CD14-positive monocyte (primary cell): ENCODE measurements at regions not wholly inside any gene's neighbourhood (a gene's known extent, or its start where the extent isn't known, plus 50 kb on each side); places are given as distances from the start of the nearest gene placed in this dataset.
"Not testable (repeated sequence)": the region's sequence is repeated elsewhere in the genome, so short reads cannot be mapped to it uniquely, and the experiment has no call there.

Experiments used
- DNase-seq, 3 donors: peaks; one replicate each; pipeline ENCODE4 v3.0.0-alpha.2; 2011 to 2022
- H2AFZ ChIP-seq: 2 replicates; pipeline ENCODE4 v1.6.0; 2012; ENCODE audit warnings: mild to moderate bottlenecking, low read depth, low read length, inconsistent platforms; ENCODE audit not compliant: insufficient read depth, poor library complexity, severe bottlenecking
- H3K27ac ChIP-seq, 2 donors: 1 replicate in 1 of 2; 2 replicates in 1 of 2; pipeline ENCODE4 v1.5.1; 2012 to 2013; ENCODE audit warnings: low read length in 2 of 2, control low read depth in 1 of 2, inconsistent platforms in 1 of 2, low read depth in 1 of 2, mild to moderate bottlenecking in 1 of 2
- H3K27me3 ChIP-seq, 2 donors: one replicate each; pipeline versions ENCODE4 v1.6.0 to v1.6.1; 2011 to 2013; ENCODE audit warnings: low read length in 2 of 2; ENCODE audit not compliant: control insufficient read depth in 2 of 2, insufficient read depth in 2 of 2
- H3K36me3 ChIP-seq, 2 donors: replicated peaks in 1 of 2; 1 replicate in 1 of 2; 2 replicates in 1 of 2; pipeline versions ENCODE4 v1.5.1 to v1.6.1; 2012 to 2013; ENCODE audit warnings: low read length in 2 of 2, control low read depth in 1 of 2, inconsistent platforms in 1 of 2, mild to moderate bottlenecking in 1 of 2; ENCODE audit not compliant: insufficient read depth in 2 of 2, control insufficient read depth in 1 of 2
- H3K4me1 ChIP-seq, 2 donors: 1 replicate in 1 of 2; 2 replicates in 1 of 2; pipeline versions ENCODE4 v1.5.1 to v1.6.1; 2012 to 2013; ENCODE audit warnings: low read length in 2 of 2, control low read depth in 1 of 2, inconsistent platforms in 1 of 2, mild to moderate bottlenecking in 1 of 2, moderate library complexity in 1 of 2; ENCODE audit not compliant: insufficient read depth in 2 of 2, control insufficient read depth in 1 of 2
- H3K4me2 ChIP-seq: replicated peaks from 2 replicates; pipeline ENCODE3; 2012; ENCODE audit warnings: low read length, moderate library complexity, mild to moderate bottlenecking; ENCODE audit not compliant: poor library complexity, severe bottlenecking; ENCODE audit errors: extremely low read depth
- H3K4me3 ChIP-seq, 3 experiments: fragments of 200-600 bp in 1 of 3; sonication (generic) in 1 of 3; replicated peaks in 1 of 3; 1 replicate in 2 of 3; 2 replicates in 1 of 3; pipeline ENCODE4 v1.5.1; 2011 to 2013; ENCODE audit warnings: low read length in 3 of 3, mild to moderate bottlenecking in 3 of 3, control low read depth in 2 of 3, low read depth in 2 of 3, inconsistent platforms in 1 of 3, moderate library complexity in 1 of 3
- H3K79me2 ChIP-seq: 2 replicates; pipeline ENCODE4 v1.6.0; 2012; ENCODE audit warnings: mild to moderate bottlenecking, control low read depth, inconsistent platforms, low read length, moderate library complexity; ENCODE audit not compliant: insufficient read depth
- H3K9ac ChIP-seq: 2 replicates; pipeline ENCODE4 v1.6.0; 2017; ENCODE audit warnings: low read length, mild to moderate bottlenecking; ENCODE audit not compliant: insufficient read depth, poor library complexity, severe bottlenecking
- H3K9me3 ChIP-seq, 2 donors: replicated peaks in 1 of 2; 1 replicate in 1 of 2; 2 replicates in 1 of 2; pipeline versions ENCODE4 v1.5.1 to v1.6.1; 2012 to 2013; ENCODE audit warnings: low read length in 2 of 2, control low read depth in 1 of 2; ENCODE audit not compliant: control insufficient read depth in 1 of 2, insufficient read depth in 1 of 2
- H4K20me1 ChIP-seq: 2 replicates; pipeline ENCODE4 v1.6.0; 2012; ENCODE audit warnings: mild to moderate bottlenecking, low read length, control low read depth, moderate library complexity; ENCODE audit not compliant: insufficient read depth
- H3K27ac Mint-ChIP-seq, 7 donors: one replicate each; pipeline ENCODE4 v1.8.0; 2020; ENCODE audit warnings: mild to moderate bottlenecking in 7 of 7, mixed read lengths in 7 of 7, moderate library complexity in 6 of 7, inconsistent platforms in 2 of 7
- H3K27me3 Mint-ChIP-seq, 3 donors: one replicate each; pipeline ENCODE4 v1.8.0; 2021 to 2022; ENCODE audit warnings: low read depth in 3 of 3, mild to moderate bottlenecking in 3 of 3, mixed read lengths in 3 of 3, moderate library complexity in 3 of 3, inconsistent platforms in 1 of 3
- H3K36me3 Mint-ChIP-seq, 2 donors: one replicate each; pipeline ENCODE4 v1.8.0; 2020; ENCODE audit warnings: mixed read lengths in 2 of 2, inconsistent platforms in 1 of 2, mild to moderate bottlenecking in 1 of 2
- H3K4me1 Mint-ChIP-seq: one replicate; pipeline ENCODE4 v1.8.0; 2020; ENCODE audit warnings: mild to moderate bottlenecking, mixed read lengths
- H3K4me3 Mint-ChIP-seq, 2 donors: one replicate each; pipeline ENCODE4 v1.8.0; 2020; ENCODE audit warnings: mild to moderate bottlenecking in 2 of 2, mixed read lengths in 2 of 2, moderate library complexity in 1 of 2
- H3K9me3 Mint-ChIP-seq, 7 donors: one replicate each; pipeline ENCODE4 v1.8.0; 2020 to 2022; ENCODE audit warnings: mixed read lengths in 7 of 7, mild to moderate bottlenecking in 6 of 7, moderate library complexity in 6 of 7, inconsistent platforms in 2 of 7
- CTCF ChIP-seq: fragments of 200-600 bp; IDR thresholded peaks from one replicate; pipeline ENCODE4 v1.8.0; 2022; ENCODE audit warnings: antibody characterized with exemption, mild to moderate bottlenecking
- WGBS: methylation state at CpG from one replicate; pipeline ENCODE4 v1.1.5; 2013; ENCODE audit warnings: missing lambda C conversion rate; ENCODE audit not compliant: insufficient coverage; 5-methylcytosine and 5-hydroxymethylcytosine counted together
- intact Hi-C, 2 donors: fragments of 100-400 bp; cut with micrococcal nuclease; formaldehyde crosslinking; loops; one replicate each; pipeline versions ENCODE4 v1.15.0 to v1.15.1; 2023

- no peaks in the 10 kb centered on the region for H3K4me1 Mint-ChIP-seq
- no peaks in the 10 kb centered on the region for H4K20me1 ChIP-seq
- H3K4me3 ChIP-seq = no peak overlapping the region
- peaks cover 0 to 3% of the 10 kb centered on the region in 2 donors for H3K9me3 ChIP-seq
- intact Hi-C loops = no loop called here
- no peak for TF ChIP-seq CTCF
- H3K79me2 ChIP-seq = no peaks in the 10 kb centered on the region
- no peak overlapping the region for H3K4me2 ChIP-seq
- H3K27me3 Mint-ChIP-seq = no peaks in the 10 kb centered on the region
- no peaks in the 10 kb centered on the region for H3K36me3 Mint-ChIP-seq
- H3K9me3 Mint-ChIP-seq = peaks cover 0 to 8% (median 3%) of the 10 kb centered on the region in 7 donors
- H3K27ac ChIP-seq = no peak overlapping the region
- H3K4me3 Mint-ChIP-seq = no peak overlapping the region
- no peak overlapping the region for H2AFZ ChIP-seq
- no peaks in the 10 kb centered on the region for H3K36me3 ChIP-seq
- H3K9ac ChIP-seq = no peak overlapping the region
- H3K27ac Mint-ChIP-seq = no peak overlapping the region
- no peaks in the 10 kb centered on the region for H3K27me3 ChIP-seq
- DNase-seq = no peak
- H3K4me1 ChIP-seq = no peaks in the 10 kb centered on the region
These were observed 341.6 kb upstream of the PIK3R1 start for GRCh38 chr5:67873935-67874334.

GRCh38 chr5:67870662-67871061 lies 344.9 kb upstream of the PIK3R1 start:
- Histone ChIP-seq H2AFZ (no peak overlapping the region), H3K27me3 (no peaks in the 10 kb centered on the region), H3K4me2 (no peak overlapping the region), H3K4me3 (no peak overlapping the region), H3K9me3 (no peaks in the 10 kb centered on the region), H3K79me2 (no peaks in the 10 kb centered on the region), H4K20me1 (no peaks in the 10 kb centered on the region), H3K36me3 (no peaks in the 10 kb centered on the region), H3K27ac (no peak overlapping the region), H3K4me1 (no peaks in the 10 kb centered on the region), H3K9ac (no peak overlapping the region)
- no peak for TF ChIP-seq CTCF
- Mint-ChIP-seq H3K4me3 (no peak overlapping the region), H3K36me3 (no peaks in the 10 kb centered on the region), H3K27ac (no peak overlapping the region), H3K9me3 (peaks cover 0 to 8% (median 0%) of the 10 kb centered on the region in 7 donors), H3K27me3 (no peaks in the 10 kb centered on the region), H3K4me1 (no peaks in the 10 kb centered on the region)
- intact Hi-C loops = no loop called here
- DNase-seq = no peak
- WGBS = no CpG with 5 or more reads among the region's 3 CpGs

GRCh38 chr5:67864335-67864734 lies 351.2 kb upstream of the PIK3R1 start:
- H3K4me3 Mint-ChIP-seq, intact Hi-C loops, H3K27me3 ChIP-seq, H3K4me3 ChIP-seq, H3K4me2 ChIP-seq, H3K9me3 ChIP-seq, H3K27ac Mint-ChIP-seq, H3K36me3 ChIP-seq, H3K27me3 Mint-ChIP-seq, H3K27ac ChIP-seq, H3K9ac ChIP-seq, H3K79me2 ChIP-seq, H3K36me3 Mint-ChIP-seq, H2AFZ ChIP-seq, DNase-seq, H4K20me1 ChIP-seq, H3K4me1 Mint-ChIP-seq, H3K4me1 ChIP-seq: not testable (repeated sequence)
- no CpG with 5 or more reads among the region's 1 CpG for WGBS
- H3K9me3 Mint-ChIP-seq = peaks cover 0 to 11% (median 4%) of the 10 kb centered on the region in 7 donors
